ENCODE measurements at regions not wholly inside any gene's neighbourhood (a gene's known extent, or its start where the extent isn't known, plus 50 kb on each side); places are given as distances from the start of the nearest gene placed in this dataset.

- TF ChIP-seq CTCF (IDR thresholded peaks at IDR 0.05) (no peak), POLR2A (IDR thresholded peaks at IDR 0.05) (no peak)
Measured at GRCh38 chr7:91603707-91604106, 276.8 kb downstream of the MTERF1 start.

Data from adrenal gland (tissue), 5 donors.